ENCODE measurements at regions not wholly inside any gene's neighbourhood (a gene's known extent, or its start where the extent isn't known, plus 50 kb on each side); places are given as distances from the start of the nearest gene placed in this dataset.

DNA sequence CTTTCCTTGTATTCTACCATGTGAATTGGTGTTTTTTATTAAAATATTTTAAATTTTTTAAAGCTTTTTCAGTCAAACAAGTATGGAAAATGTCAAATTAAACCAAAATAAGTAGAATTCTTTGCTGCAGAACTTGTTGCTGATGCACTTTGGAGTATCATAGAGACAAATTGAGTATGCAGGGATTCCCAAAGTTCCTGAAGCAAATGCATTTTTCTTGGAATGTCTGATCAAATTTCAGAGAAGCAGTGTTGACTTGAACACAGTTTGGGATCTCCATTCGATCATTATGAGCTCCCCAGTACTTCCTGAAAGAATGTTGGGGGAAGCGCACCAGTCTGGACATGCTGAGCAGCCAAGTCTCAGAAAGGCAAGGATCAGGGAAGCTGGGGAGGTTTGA is 517.8 kb upstream of the CFAP20DC start:
- H3K36me3 ChIP-seq (ENCODE audit: control insufficient read depth in 3 of 3, insufficient read depth in 3 of 3, low read length in 3 of 3), result no peaks in the 10 kb centered on the region
- no peak overlapping the region for H3K4me3 ChIP-seq (ENCODE audit: low read length in 3 of 3)
- no peaks in the 10 kb centered on the region for H3K27me3 ChIP-seq (ENCODE audit: control insufficient read depth in 3 of 3, insufficient read depth in 3 of 3, low read length in 3 of 3)
- no peak overlapping the region for H3K27ac ChIP-seq (ENCODE audit: low read depth, low read length)
- no peaks in the 10 kb centered on the region for H3K4me1 ChIP-seq (ENCODE audit: control insufficient read depth in 3 of 3, insufficient read depth in 3 of 3, low read length in 3 of 3)
- no peaks in the 10 kb centered on the region for H3K9me3 ChIP-seq (ENCODE audit: control insufficient read depth in 3 of 3, low read length in 3 of 3)
- no peak overlapping the region for H3K9ac ChIP-seq (ENCODE audit: low read depth in 1 of 3, low read length in 3 of 3)

DNA sequence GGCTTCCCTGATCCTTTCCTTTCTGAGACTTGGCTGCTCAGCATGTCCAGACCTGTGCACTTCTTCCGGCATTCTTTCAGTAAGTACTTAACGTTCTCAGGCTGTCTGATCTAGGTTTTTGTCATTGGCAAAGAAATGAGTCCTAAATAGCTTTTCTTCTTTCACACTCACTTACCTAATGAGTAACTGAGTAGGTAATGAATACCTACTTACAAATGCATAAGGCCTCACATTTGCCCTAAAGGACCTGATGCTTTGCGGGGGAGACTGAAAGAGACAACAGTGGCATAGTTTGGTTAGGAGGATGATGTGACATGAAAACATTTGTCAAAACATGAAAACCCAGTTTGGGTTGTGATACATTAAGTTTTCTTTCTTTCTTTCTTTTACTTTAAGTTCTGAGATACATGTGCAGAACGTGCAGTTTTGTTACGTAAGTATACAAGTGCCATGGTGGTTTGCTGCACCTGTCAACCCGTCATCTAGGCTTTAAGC is 516.7 kb upstream of the CFAP20DC start:
- Histone ChIP-seq H3K4me3 (ENCODE audit: low read length in 3 of 3) (no peak overlapping the region), H3K9me3 (ENCODE audit: control insufficient read depth in 3 of 3, low read length in 3 of 3) (no peaks in the 10 kb centered on the region), H3K9ac (ENCODE audit: low read depth in 1 of 3, low read length in 3 of 3) (no peak overlapping the region), H3K27ac (ENCODE audit: low read depth, low read length) (no peak overlapping the region), H3K4me1 (ENCODE audit: control insufficient read depth in 3 of 3, insufficient read depth in 3 of 3, low read length in 3 of 3) (no peaks in the 10 kb centered on the region), H3K36me3 (ENCODE audit: control insufficient read depth in 3 of 3, insufficient read depth in 3 of 3, low read length in 3 of 3) (no peaks in the 10 kb centered on the region), H3K27me3 (ENCODE audit: control insufficient read depth in 3 of 3, insufficient read depth in 3 of 3, low read length in 3 of 3) (no peaks in the 10 kb centered on the region)

DNA sequence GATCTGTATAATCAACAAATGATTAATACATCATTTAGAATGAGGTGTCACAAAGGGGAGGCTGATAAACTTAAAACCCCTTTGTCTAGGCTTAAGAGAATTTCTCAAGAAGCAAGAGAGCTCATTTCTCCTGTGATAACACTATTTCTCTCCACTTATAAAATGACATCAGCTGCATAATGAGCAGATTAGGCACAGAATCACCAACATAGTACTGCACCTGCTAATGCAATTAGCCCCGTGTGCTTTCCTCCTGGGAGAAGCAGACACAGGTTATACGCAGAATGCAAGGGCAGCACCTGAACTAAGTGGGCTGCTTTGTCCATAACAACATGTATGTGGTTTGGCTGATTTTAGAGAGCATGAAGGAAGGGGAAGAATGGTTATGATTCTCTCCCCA is 515.3 kb upstream of the CFAP20DC start:
- no peaks in the 10 kb centered on the region for H3K27me3 ChIP-seq (ENCODE audit: control insufficient read depth in 3 of 3, insufficient read depth in 3 of 3, low read length in 3 of 3)
- no peaks in the 10 kb centered on the region for H3K36me3 ChIP-seq (ENCODE audit: control insufficient read depth in 3 of 3, insufficient read depth in 3 of 3, low read length in 3 of 3)
- no peaks in the 10 kb centered on the region for H3K4me1 ChIP-seq (ENCODE audit: control insufficient read depth in 3 of 3, insufficient read depth in 3 of 3, low read length in 3 of 3)
- H3K27ac ChIP-seq (ENCODE audit: low read depth, low read length), result no peak overlapping the region
- H3K9me3 ChIP-seq (ENCODE audit: control insufficient read depth in 3 of 3, low read length in 3 of 3), result no peaks in the 10 kb centered on the region
- no peak overlapping the region for H3K9ac ChIP-seq (ENCODE audit: low read depth in 1 of 3, low read length in 3 of 3)
- H3K4me3 ChIP-seq (ENCODE audit: low read length in 3 of 3), result no peak overlapping the region

DNA sequence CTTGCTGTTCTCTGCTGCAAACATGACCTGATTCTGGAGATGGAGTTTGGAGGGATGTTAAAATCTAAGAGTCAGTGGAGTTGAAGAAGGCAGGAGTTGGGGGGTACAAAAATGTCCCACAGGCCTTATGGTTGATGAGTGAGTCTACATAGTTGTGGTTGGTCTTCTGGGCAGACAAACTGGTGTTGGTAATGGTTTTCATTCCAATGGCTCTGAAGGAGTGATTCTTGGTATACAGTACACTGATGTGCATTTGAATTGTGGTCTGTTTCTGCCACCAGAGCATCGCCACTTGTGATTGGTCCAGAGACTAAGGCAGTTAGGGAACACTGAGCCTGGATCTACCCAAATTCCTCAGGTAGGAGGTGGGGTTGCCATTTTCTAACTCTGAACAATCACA is 514.1 kb upstream of the CFAP20DC start:
- Histone ChIP-seq H3K27ac (ENCODE audit: low read depth, low read length) (no peak overlapping the region), H3K36me3 (ENCODE audit: control insufficient read depth in 3 of 3, insufficient read depth in 3 of 3, low read length in 3 of 3) (no peaks in the 10 kb centered on the region), H3K4me1 (ENCODE audit: control insufficient read depth in 3 of 3, insufficient read depth in 3 of 3, low read length in 3 of 3) (no peaks in the 10 kb centered on the region), H3K9ac (ENCODE audit: low read depth in 1 of 3, low read length in 3 of 3) (no peak overlapping the region), H3K9me3 (ENCODE audit: control insufficient read depth in 3 of 3, low read length in 3 of 3) (no peaks in the 10 kb centered on the region), H3K27me3 (ENCODE audit: control insufficient read depth in 3 of 3, insufficient read depth in 3 of 3, low read length in 3 of 3) (no peaks in the 10 kb centered on the region), H3K4me3 (ENCODE audit: low read length in 3 of 3) (no peak overlapping the region)

DNA sequence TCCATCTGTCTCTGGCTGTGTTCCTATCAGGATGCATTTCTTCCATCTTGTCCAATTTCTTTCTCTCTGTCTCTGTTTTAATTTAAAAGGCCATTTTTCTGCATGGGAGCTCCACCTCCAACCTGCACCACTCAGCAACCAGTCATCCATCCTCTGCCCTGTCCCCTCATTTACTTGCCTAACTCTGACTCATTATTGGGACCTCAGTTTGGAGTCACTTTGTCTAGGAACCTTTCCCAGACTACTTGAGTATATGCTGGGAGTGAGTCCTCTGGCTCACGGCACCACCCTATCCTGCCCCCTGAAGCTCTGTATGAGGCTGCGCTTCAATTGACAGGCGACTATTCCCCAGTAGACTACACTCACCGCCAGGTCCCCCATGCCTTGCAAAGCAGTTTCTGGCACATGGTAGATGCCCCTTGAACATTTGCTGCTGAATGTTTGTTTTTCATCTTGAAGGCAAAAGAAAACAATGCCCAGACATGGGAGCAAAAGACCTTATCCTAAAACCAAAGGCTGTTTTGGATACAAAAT is 513.3 kb upstream of the CFAP20DC start:
- Histone ChIP-seq H3K9ac (ENCODE audit: low read depth in 1 of 3, low read length in 3 of 3) (no peak overlapping the region), H3K27ac (ENCODE audit: low read depth, low read length) (no peak overlapping the region), H3K4me3 (ENCODE audit: low read length in 3 of 3) (no peak overlapping the region), H3K27me3 (ENCODE audit: control insufficient read depth in 3 of 3, insufficient read depth in 3 of 3, low read length in 3 of 3) (no peaks in the 10 kb centered on the region), H3K9me3 (ENCODE audit: control insufficient read depth in 3 of 3, low read length in 3 of 3) (no peaks in the 10 kb centered on the region), H3K36me3 (ENCODE audit: control insufficient read depth in 3 of 3, insufficient read depth in 3 of 3, low read length in 3 of 3) (no peaks in the 10 kb centered on the region), H3K4me1 (ENCODE audit: control insufficient read depth in 3 of 3, insufficient read depth in 3 of 3, low read length in 3 of 3) (no peaks in the 10 kb centered on the region)

DNA sequence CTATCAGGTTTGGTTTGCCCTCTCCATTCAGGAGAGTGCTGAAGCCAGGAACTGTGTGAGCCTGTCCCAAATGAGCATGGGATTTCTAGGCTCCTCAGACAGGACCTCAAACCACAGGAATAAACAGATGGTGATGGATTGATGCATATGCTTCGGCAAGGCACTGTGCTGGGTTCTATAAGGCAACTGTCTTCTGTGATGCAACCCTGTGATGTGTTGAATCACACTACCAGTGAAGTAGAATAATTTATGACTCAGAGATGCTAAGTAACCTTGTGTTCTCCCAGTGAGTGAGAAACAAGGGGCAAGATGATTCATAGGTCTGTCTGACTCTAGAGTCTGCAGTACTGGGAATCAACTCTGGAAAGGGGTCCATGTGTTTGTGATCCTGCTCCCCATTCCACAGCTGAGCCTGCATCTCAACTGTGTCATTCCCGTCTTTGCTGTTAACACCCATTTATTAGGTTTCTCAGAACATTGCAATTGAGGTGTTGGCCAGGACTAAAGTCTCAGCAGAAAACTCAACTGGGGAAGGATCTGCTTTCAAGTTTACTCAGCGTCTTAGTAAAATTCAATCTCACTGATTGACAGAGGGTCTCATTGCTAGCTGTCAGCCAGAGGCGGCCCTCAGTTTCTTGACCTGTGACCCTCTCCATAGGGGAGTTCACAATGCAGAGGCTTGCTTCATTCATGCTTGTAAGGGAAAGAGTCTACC is 510.1 kb upstream of the CFAP20DC start:
- H3K36me3 ChIP-seq (ENCODE audit: control insufficient read depth in 3 of 3, insufficient read depth in 3 of 3, low read length in 3 of 3), result no peaks in the 10 kb centered on the region
- H3K9me3 ChIP-seq (ENCODE audit: control insufficient read depth in 3 of 3, low read length in 3 of 3), result no peaks in the 10 kb centered on the region
- no peak overlapping the region for H3K9ac ChIP-seq (ENCODE audit: low read depth in 1 of 3, low read length in 3 of 3)
- H3K27me3 ChIP-seq (ENCODE audit: control insufficient read depth in 3 of 3, insufficient read depth in 3 of 3, low read length in 3 of 3), result no peaks in the 10 kb centered on the region
- H3K4me1 ChIP-seq (ENCODE audit: control insufficient read depth in 3 of 3, insufficient read depth in 3 of 3, low read length in 3 of 3), result no peaks in the 10 kb centered on the region
- no peak overlapping the region for H3K4me3 ChIP-seq (ENCODE audit: low read length in 3 of 3)
- no peak overlapping the region for H3K27ac ChIP-seq (ENCODE audit: low read depth, low read length)

DNA sequence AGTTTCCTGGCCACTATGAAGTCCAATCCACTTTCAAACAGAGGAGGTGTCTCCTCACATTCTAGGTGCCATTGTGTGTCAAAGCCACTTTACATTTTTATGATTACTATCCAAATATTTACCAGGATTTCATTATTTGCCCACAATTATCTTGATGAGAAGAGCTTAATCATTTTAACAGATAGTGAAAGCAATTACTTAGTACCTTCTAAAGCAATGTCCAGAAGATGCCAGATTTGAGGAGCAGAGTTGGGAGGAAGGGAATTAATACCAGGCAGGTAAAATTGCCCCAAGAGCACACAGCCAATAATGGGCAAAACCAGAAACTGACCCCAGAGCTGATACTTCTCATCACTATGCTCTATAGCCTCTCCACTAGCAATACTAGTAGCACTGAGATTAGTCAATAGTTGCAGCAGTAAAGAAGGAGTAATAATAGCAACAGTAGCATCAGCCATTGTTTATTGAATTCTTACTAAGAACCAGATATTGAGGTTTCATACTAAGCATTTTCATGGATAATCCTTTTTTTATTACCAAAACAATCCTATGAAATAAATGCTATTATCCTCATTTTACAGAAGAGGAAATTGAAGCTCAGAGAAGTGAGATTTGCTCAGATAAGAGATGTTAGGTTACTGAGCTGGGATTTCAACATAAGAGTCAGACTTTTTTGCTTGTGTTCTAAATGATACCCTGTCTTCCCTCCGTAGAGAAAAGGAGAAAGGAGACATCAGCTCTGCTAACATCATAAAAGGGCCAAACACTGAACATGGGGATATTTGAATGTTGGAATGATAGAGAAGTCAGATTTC is 509.3 kb upstream of the CFAP20DC start:
- Histone ChIP-seq H3K9me3 (ENCODE audit: control insufficient read depth in 3 of 3, low read length in 3 of 3) (no peaks in the 10 kb centered on the region), H3K4me1 (ENCODE audit: control insufficient read depth in 3 of 3, insufficient read depth in 3 of 3, low read length in 3 of 3) (no peaks in the 10 kb centered on the region), H3K27me3 (ENCODE audit: control insufficient read depth in 3 of 3, insufficient read depth in 3 of 3, low read length in 3 of 3) (no peaks in the 10 kb centered on the region), H3K9ac (ENCODE audit: low read depth in 1 of 3, low read length in 3 of 3) (no peak overlapping the region), H3K4me3 (ENCODE audit: low read length in 3 of 3) (no peak overlapping the region), H3K27ac (ENCODE audit: low read depth, low read length) (no peak overlapping the region), H3K36me3 (ENCODE audit: control insufficient read depth in 3 of 3, insufficient read depth in 3 of 3, low read length in 3 of 3) (no peaks in the 10 kb centered on the region)

DNA sequence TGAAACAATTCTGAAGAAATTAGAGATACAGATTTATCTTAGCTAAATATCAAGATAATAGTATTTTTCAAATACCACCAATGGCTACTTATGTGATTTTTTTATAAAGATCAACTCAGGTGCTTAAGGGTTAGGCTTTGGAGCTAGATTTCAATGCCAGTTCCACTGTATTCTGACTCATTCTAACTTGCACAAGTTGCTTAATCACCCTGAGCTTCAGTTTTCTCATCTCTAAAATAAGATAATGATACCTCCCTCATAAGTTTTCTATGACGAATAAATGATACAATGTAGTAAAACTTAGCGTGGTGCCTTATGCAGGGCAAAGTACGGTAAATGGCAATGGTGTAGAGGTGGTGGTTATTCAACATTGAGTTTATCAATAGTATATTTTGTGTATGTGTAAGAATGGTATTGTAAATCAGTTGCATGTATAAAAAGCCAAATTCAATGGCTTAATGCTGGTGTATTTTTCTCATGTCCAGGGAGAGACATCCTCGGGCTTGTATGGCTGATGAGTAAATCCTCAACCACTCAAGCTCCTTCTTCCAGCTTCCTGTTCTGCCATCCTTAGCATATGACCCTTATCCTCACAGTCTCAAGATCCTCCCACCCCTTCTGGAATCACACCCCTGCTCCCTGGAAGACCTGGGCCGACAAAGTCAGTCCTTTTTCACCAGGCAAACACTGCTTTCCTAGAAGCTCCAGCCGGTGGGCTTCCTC is 505.9 kb upstream of the CFAP20DC start:
- no peak overlapping the region for H3K4me3 ChIP-seq (ENCODE audit: low read length in 3 of 3)
- no peak overlapping the region for H3K9ac ChIP-seq (ENCODE audit: low read depth in 1 of 3, low read length in 3 of 3)
- no peaks in the 10 kb centered on the region for H3K36me3 ChIP-seq (ENCODE audit: control insufficient read depth in 3 of 3, insufficient read depth in 3 of 3, low read length in 3 of 3)
- H3K4me1 ChIP-seq (ENCODE audit: control insufficient read depth in 3 of 3, insufficient read depth in 3 of 3, low read length in 3 of 3), result no peaks in the 10 kb centered on the region
- H3K27ac ChIP-seq (ENCODE audit: low read depth, low read length), result no peak overlapping the region
- no peaks in the 10 kb centered on the region for H3K27me3 ChIP-seq (ENCODE audit: control insufficient read depth in 3 of 3, insufficient read depth in 3 of 3, low read length in 3 of 3)
- no peaks in the 10 kb centered on the region for H3K9me3 ChIP-seq (ENCODE audit: control insufficient read depth in 3 of 3, low read length in 3 of 3)

DNA sequence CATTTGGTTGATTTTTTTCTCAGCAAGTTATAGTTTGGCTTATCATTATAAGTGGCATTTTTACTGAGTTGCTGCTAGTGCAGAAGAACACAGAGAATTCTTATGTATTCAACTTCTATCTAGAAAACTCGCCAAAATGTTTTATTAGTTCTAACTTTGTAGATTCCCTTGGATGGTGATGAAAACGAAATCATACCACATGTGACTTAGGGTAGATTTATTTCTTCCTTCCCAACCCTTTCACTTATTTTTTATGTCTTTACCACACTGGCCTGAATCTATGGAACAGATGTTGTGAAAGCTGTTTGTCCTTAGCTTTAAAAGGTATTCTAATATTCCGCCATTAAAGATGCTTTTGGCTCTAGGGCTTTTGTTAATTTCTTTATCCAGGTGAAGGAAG is 503.3 kb upstream of the CFAP20DC start:
- H3K36me3 ChIP-seq (ENCODE audit: control insufficient read depth in 3 of 3, insufficient read depth in 3 of 3, low read length in 3 of 3), result no peaks in the 10 kb centered on the region
- H3K4me3 ChIP-seq (ENCODE audit: low read length in 3 of 3), result no peak overlapping the region
- no peaks in the 10 kb centered on the region for H3K27me3 ChIP-seq (ENCODE audit: control insufficient read depth in 3 of 3, insufficient read depth in 3 of 3, low read length in 3 of 3)

DNA sequence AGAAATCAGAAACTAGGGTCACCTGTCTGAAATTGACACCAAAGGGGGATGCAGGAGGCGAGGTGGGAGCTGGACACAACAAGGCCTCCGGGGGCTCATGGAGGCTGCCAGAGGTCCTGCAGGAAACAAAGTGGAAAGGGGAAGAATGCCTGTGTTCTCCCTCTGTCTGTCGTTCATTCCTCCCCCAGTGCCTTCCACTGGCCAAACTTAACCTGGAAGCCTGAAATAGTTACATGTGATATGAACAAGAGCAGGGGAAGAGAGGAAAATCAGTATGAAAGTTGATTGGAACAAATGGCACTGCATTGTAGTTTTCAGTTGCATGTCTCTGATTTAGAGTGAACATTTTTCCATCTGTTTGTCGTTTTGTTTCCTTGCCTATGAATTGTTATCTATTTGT is 502.0 kb upstream of the CFAP20DC start:
- Histone ChIP-seq H3K27me3 (ENCODE audit: control insufficient read depth in 3 of 3, insufficient read depth in 3 of 3, low read length in 3 of 3) (no peaks in the 10 kb centered on the region), H3K4me1 (ENCODE audit: control insufficient read depth in 3 of 3, insufficient read depth in 3 of 3, low read length in 3 of 3) (no peaks in the 10 kb centered on the region), H3K9me3 (ENCODE audit: control insufficient read depth in 3 of 3, low read length in 3 of 3) (no peaks in the 10 kb centered on the region), H3K4me3 (ENCODE audit: low read length in 3 of 3) (no peak overlapping the region), H3K9ac (ENCODE audit: low read depth in 1 of 3, low read length in 3 of 3) (no peak overlapping the region), H3K27ac (ENCODE audit: low read depth, low read length) (no peak overlapping the region), H3K36me3 (ENCODE audit: control insufficient read depth in 3 of 3, insufficient read depth in 3 of 3, low read length in 3 of 3) (no peaks in the 10 kb centered on the region)

More for the DNA sequence above, 503.3 kb upstream of the CFAP20DC start:
- no peak overlapping the region for H3K9ac ChIP-seq (ENCODE audit: low read depth in 1 of 3, low read length in 3 of 3)
- no peaks in the 10 kb centered on the region for H3K9me3 ChIP-seq (ENCODE audit: control insufficient read depth in 3 of 3, low read length in 3 of 3)
- no peaks in the 10 kb centered on the region for H3K4me1 ChIP-seq (ENCODE audit: control insufficient read depth in 3 of 3, insufficient read depth in 3 of 3, low read length in 3 of 3)
- no peak overlapping the region for H3K27ac ChIP-seq (ENCODE audit: low read depth, low read length)

Data from skeletal muscle tissue (tissue), 3 donors.